ENCODE measurements at regions not wholly inside any gene's neighbourhood (a gene's known extent, or its start where the extent isn't known, plus 50 kb on each side); places are given as distances from the start of the nearest gene placed in this dataset.

DNA sequence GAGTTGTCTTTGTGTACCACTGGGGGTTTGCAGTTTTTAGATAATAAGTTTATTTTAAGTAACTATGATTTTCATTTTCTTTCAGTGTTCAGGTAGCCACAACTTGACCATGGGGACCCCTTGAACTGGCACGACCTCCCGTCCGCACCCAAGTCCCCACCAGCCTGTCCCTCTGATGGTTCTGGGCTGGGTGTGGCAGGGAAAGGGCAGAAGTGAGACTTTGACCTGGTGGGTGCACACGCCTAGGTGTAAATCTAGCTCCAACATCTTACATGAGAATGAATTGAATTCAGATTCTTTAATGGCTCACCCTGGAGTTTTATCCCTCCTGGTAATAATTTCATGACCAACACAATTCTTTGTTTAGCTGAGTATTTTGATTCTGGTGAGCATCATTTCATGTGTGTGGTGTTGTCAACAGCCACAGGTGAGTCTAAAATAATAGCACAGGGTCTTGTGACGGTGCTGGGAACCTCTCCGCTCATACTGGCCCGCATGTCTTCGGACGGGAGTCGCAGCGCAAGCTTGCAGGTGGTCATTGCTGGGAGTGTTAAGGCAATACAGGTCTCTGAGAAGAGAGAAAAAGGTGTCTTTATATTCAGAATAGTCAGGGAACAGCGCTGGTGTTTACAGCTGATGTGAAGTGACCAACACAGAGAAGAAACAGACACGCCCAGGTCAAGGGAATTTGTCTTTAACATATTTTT is 50.8 kb upstream of the POFUT2 start:
- intact Hi-C loops (cut with micrococcal nuclease): no loop called here
- Histone ChIP-seq H3K9me3 (replicated peaks) (no peaks in the 10 kb centered on the region), H3K4me1 (peaks cover 21% of the 10 kb centered on the region), H3K27ac (replicated peaks) (no peak overlapping the region), H3K27me3 (ENCODE audit: low read depth) (no peaks in the 10 kb centered on the region), H3K4me3 (no peak overlapping the region), H3K36me3 (no peaks in the 10 kb centered on the region)
- DNase-seq: peak; percentile 9
- TF ChIP-seq, protein P1, sequence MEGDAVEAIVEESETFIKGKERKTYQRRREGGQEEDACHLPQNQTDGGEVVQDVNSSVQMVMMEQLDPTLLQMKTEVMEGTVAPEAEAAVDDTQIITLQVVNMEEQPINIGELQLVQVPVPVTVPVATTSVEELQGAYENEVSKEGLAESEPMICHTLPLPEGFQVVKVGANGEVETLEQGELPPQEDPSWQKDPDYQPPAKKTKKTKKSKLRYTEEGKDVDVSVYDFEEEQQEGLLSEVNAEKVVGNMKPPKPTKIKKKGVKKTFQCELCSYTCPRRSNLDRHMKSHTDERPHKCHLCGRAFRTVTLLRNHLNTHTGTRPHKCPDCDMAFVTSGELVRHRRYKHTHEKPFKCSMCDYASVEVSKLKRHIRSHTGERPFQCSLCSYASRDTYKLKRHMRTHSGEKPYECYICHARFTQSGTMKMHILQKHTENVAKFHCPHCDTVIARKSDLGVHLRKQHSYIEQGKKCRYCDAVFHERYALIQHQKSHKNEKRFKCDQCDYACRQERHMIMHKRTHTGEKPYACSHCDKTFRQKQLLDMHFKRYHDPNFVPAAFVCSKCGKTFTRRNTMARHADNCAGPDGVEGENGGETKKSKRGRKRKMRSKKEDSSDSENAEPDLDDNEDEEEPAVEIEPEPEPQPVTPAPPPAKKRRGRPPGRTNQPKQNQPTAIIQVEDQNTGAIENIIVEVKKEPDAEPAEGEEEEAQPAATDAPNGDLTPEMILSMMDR (IDR thresholded peaks at IDR 0.05; ENCODE audit: borderline replicate concordance): no peak

DNA sequence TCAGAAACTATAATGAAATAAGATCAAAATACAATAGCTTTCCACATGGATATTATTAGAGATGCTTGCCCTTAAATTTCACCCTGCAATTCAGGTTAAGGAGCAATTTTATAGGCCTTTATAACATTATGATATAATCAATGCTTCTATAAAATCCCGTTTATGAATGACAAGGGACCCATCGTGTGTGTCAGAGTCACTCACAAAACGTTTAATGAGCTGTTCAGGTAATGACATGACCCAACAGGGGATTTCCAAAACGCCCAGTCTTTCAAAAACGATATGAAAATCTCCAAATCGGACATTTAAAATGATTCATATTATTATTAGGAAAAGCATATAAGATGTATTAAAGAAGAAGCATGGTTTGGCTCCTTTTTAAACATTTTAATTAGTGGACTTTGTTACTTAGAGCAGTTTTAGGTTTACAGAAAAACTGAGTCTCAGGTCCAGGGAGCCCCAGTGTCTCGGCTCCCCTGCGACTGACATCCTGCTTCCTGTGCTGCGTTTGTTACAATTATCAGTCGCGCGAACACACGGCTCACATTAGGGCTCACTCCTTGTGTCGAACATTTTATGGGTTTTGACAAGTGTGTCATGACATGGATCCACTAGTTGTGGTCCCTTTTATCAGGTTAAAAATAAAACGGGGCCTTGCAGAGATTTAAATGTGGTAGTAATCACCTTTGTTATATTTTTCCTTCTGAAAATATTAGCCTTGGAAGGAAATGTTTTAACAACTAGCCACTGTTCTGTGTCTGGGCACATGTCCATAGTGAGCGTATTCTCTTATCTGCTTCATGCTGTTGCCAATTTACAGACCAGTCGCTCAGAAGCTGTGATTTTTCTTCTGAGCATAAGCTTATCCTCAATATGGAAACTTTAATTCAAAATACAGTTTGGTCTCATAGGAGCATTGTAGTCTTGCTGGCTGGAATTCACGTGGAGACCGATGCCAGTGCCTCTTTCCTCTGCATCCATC is 52.0 kb upstream of the POFUT2 start:
- Histone ChIP-seq H3K27me3 (ENCODE audit: low read depth) (no peaks in the 10 kb centered on the region), H3K4me3 (no peak overlapping the region), H3K4me1 (peaks cover 21% of the 10 kb centered on the region), H3K9me3 (replicated peaks) (peaks cover 2% of the 10 kb centered on the region), H3K27ac (replicated peaks) (peak overlapping the region; percentile 41), H3K36me3 (no peaks in the 10 kb centered on the region)
- no peak for DNase-seq
- TF ChIP-seq, protein P1 (IDR thresholded peaks at IDR 0.05; ENCODE audit: borderline replicate concordance): no peak
- intact Hi-C loops (cut with micrococcal nuclease): no loop called here

DNA sequence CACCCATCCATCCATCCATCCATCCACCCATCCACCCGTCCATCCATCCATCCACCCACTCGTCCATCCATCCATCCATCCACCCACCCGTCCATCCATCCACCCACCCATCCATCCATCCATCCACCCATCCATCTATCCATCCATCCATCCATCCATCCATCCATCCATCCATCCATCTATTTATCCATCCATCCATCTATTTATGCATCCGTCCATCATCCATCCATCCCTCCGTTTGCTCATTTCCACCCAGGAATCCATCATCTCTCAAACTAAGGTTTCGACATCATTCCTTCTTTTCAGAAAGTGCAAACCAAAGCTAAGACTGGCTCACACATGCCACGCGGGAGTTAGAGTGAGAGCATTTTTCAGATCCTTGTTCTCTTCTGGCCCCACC is 52.8 kb upstream of the POFUT2 start:
- Histone ChIP-seq H3K4me3 (no peak overlapping the region), H3K27me3 (ENCODE audit: low read depth) (no peaks in the 10 kb centered on the region), H3K4me1 (peaks cover 21% of the 10 kb centered on the region), H3K27ac (replicated peaks) (no peak overlapping the region), H3K9me3 (replicated peaks) (peaks cover 5% of the 10 kb centered on the region), H3K36me3 (no peaks in the 10 kb centered on the region)
- no peak for DNase-seq
- intact Hi-C loops (cut with micrococcal nuclease): no loop called here
- TF ChIP-seq, protein P1 (IDR thresholded peaks at IDR 0.05; ENCODE audit: borderline replicate concordance): no peak

DNA sequence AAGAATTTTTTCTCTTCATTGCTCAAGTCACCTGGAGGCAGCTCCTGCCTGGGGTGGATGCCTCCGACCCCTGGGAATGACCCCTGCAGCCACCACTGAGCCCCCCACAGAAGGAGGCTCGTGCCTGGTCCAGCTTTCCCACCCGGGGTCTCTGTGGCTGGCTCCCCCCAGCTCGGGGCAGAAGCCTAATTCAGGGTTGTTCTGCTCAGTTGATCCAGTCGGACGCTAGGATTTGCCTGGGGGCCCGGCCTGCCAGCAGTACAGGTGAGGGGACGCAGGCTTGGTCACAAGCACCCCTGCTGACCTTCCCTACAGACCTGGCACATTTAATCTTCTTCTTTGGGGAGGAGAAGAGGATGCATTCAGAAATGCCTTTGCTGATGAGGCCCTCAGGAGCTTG is 53.6 kb upstream of the POFUT2 start:
- H3K27ac ChIP-seq (replicated peaks): no peak overlapping the region
- no peak for DNase-seq
- no peaks in the 10 kb centered on the region for H3K27me3 ChIP-seq (ENCODE audit: low read depth)
- H3K4me3 ChIP-seq: no peak overlapping the region
- TF ChIP-seq, protein P1 (IDR thresholded peaks at IDR 0.05; ENCODE audit: borderline replicate concordance): no peak
- no peaks in the 10 kb centered on the region for H3K36me3 ChIP-seq
- intact Hi-C loops (cut with micrococcal nuclease): no loop called here
- peaks cover 18% of the 10 kb centered on the region for H3K4me1 ChIP-seq
- peaks cover 5% of the 10 kb centered on the region for H3K9me3 ChIP-seq (replicated peaks)

DNA sequence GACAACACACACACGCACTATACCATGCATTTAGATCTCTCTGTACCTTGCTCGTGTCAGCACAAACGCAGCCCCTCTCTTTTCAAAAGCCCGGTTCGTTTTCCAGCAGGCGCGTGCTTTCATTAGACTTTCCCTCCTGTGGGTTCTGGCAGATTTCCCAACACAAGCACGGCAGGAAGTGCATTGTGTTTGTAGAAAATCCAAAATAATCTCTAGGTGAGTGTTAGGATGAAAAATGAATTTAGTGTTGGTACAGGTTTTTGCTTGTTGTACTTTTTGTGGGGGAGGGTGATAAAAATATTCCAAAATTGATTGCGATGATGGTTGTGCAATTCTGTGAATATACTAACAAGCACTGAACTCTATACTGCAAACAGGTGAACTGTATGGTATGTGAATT is 54.1 kb upstream of the POFUT2 start:
- TF ChIP-seq, protein P1 (IDR thresholded peaks at IDR 0.05; ENCODE audit: borderline replicate concordance): no peak
- Histone ChIP-seq H3K9me3 (replicated peaks) (peaks cover 5% of the 10 kb centered on the region), H3K36me3 (no peaks in the 10 kb centered on the region), H3K4me1 (peaks cover 13% of the 10 kb centered on the region), H3K4me3 (no peak overlapping the region), H3K27me3 (ENCODE audit: low read depth) (no peaks in the 10 kb centered on the region), H3K27ac (replicated peaks) (no peak overlapping the region)
- intact Hi-C loops (cut with micrococcal nuclease): no loop called here
- DNase-seq: no peak
